ENCODE measurements at regions not wholly inside any gene's neighbourhood (a gene's known extent, or its start where the extent isn't known, plus 50 kb on each side); places are given as distances from the start of the nearest gene placed in this dataset.

DNA sequence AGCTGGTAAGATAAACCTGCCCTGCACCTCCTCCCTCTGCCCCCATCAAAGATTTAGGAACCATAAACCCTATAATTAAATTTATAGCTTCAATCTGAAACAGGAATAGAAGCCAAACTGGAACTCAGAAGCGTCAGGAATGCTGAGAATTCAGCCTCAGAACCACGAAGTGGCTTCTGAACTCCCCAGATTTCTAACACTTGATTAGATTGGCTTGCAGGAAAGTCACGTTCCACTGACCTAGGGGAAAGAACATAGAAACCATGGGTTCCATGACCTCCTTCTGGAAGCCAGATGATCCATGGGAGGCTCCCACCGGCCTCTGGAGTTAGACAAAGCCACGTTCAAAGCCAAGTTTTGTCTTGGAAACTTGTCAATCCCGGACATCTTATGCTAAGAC, 356.5 kb downstream of the MID1IP1 start:
- Histone ChIP-seq H3K79me2 (ENCODE audit: control insufficient read depth, insufficient read depth, low read length, unreplicated experiment) (no peaks in the 10 kb centered on the region), H2AFZ (ENCODE audit: low read length, unreplicated experiment) (no peak overlapping the region), H3K27me3 (ENCODE audit: insufficient read depth, low read length) (no peaks in the 10 kb centered on the region), H3K27ac (ENCODE audit: low read depth, low read length) (no peak overlapping the region), H3K4me3 (ENCODE audit: low read depth, low read length) (no peak overlapping the region), H3K36me3 (ENCODE audit: insufficient read depth, low read length) (no peaks in the 10 kb centered on the region), H3K4me1 (ENCODE audit: control insufficient read depth, insufficient read depth, low read length, unreplicated experiment) (no peaks in the 10 kb centered on the region)

DNA sequence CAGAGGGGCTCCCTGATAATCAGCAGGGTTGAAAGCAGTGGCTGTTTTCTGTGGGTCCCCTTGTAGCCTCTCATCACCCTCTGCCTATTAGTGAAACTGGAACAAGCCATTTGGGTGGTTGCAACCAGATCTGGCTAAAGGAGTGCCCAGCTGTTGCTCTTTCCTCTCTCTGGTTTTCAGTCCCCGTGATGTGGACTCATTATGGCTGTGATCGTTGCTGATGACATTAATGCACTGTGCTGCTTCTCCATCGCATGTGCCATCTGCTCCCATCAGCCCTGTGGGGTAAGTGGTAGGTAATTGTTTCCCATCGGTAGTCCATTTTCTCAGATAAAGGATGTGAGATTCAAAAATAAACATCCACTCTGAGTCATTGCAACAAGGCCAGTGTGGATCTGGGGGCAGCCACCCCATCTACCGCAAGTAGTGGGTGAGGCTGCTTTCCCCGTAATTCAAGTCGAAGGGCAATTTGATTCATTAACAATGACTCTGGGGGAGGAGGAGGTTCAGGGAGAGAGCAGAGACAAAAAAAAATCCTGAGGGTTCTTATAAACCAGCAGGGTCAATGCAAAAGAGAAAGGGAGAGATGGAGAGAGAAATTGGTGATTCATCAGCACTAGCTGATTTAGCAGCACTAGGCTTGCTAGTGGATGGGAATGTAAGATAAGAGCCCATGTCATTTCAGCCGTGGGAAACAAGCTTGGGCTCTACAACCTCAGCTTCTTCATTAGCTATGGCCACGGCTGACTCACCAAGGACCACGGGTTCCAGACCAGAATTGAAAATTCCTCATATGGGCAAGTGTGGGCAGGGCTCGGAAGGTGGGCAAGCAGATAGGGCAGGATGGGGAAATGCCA, 357.8 kb downstream of the MID1IP1 start:
- Histone ChIP-seq H3K4me1 (ENCODE audit: control insufficient read depth, insufficient read depth, low read length, unreplicated experiment) (no peaks in the 10 kb centered on the region), H2AFZ (ENCODE audit: low read length, unreplicated experiment) (no peak overlapping the region), H3K27ac (ENCODE audit: low read depth, low read length) (no peak overlapping the region)

DNA sequence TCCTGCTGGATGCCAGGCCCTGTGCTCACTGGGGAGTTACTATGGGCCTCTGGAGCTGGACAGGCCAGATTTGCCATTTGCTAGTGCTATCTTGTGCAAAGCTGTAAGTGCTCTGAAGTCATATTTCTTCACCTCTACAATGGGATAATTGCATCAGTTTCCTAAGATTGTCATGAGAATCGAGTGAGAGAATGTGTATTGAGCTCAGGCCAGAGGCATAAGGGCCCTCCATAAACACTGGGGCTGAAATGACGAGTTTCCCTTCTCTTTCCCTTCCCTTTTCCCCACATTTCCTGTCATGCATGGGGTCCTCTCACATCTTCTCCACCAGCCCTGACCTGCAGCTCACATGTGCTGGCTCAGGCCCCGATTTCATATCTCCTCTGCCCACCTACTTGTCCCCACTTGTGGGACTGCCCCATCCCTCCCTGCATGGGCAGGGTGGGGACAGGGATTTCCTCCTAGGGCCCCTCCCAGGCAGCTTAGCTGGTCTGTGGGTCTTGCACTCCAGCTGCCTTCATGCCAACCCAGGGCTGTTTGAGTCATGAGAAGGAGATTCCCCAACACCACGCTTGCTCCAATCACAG, 358.8 kb downstream of the MID1IP1 start:
- Histone ChIP-seq H2AFZ (ENCODE audit: low read length, unreplicated experiment) (no peak overlapping the region), H3K27ac (ENCODE audit: low read depth, low read length) (no peak overlapping the region), H3K4me3 (ENCODE audit: low read depth, low read length) (no peak overlapping the region), H3K36me3 (ENCODE audit: insufficient read depth, low read length) (no peaks in the 10 kb centered on the region), H3K4me1 (ENCODE audit: control insufficient read depth, insufficient read depth, low read length, unreplicated experiment) (no peaks in the 10 kb centered on the region), H3K27me3 (ENCODE audit: insufficient read depth, low read length) (peaks cover 10% of the 10 kb centered on the region; the same call in 1 of the 2 replicates), H3K79me2 (ENCODE audit: control insufficient read depth, insufficient read depth, low read length, unreplicated experiment) (no peaks in the 10 kb centered on the region)

More for the DNA sequence above, 357.8 kb downstream of the MID1IP1 start:
- Histone ChIP-seq H3K27me3 (ENCODE audit: insufficient read depth, low read length) (peaks cover 10% of the 10 kb centered on the region; the same call in 1 of the 2 replicates), H3K4me3 (ENCODE audit: low read depth, low read length) (no peak overlapping the region), H3K79me2 (ENCODE audit: control insufficient read depth, insufficient read depth, low read length, unreplicated experiment) (no peaks in the 10 kb centered on the region), H3K36me3 (ENCODE audit: insufficient read depth, low read length) (no peaks in the 10 kb centered on the region)

DNA sequence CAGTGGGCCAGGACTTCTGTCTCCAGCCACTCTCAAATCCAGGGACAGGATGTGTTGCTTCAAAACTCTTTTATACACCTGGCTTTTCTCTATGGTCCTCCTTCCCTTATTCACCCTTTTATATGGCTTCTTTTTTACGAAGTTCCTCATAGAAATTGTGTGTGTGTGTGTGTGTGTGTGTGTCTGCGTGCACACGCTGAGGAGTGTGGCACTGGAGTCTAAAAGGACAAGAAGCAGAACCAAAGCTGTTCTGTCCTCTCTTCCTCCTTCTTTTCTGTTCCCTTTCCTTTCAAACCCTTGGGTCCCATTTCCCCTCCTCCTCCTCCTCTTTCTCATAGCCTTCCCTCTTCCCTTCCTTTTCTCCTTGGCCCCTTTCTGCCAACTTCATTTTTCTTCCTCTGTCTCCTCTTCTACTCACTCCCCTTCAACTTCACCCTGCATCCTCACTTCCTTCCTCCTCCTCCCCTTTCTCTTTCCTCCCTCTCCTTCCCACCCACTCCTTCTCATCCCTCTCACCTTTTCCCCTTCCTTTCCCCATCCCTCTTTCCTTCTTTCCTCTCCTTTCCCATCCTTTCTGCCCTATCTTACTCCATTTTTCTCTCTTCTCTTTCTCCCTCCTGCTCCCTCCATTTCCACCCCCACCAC, 360.5 kb downstream of the MID1IP1 start:
- no peaks in the 10 kb centered on the region for H3K4me1 ChIP-seq (ENCODE audit: control insufficient read depth, insufficient read depth, low read length, unreplicated experiment)
- no peak overlapping the region for H2AFZ ChIP-seq (ENCODE audit: low read length, unreplicated experiment)
- H3K36me3 ChIP-seq (ENCODE audit: insufficient read depth, low read length): no peaks in the 10 kb centered on the region
- peaks cover 10% of the 10 kb centered on the region; the same call in 1 of the 2 replicates for H3K27me3 ChIP-seq (ENCODE audit: insufficient read depth, low read length)
- no peaks in the 10 kb centered on the region for H3K79me2 ChIP-seq (ENCODE audit: control insufficient read depth, insufficient read depth, low read length, unreplicated experiment)
- H3K27ac ChIP-seq (ENCODE audit: low read depth, low read length): no peak overlapping the region
- H3K4me3 ChIP-seq (ENCODE audit: low read depth, low read length): no peak overlapping the region

DNA sequence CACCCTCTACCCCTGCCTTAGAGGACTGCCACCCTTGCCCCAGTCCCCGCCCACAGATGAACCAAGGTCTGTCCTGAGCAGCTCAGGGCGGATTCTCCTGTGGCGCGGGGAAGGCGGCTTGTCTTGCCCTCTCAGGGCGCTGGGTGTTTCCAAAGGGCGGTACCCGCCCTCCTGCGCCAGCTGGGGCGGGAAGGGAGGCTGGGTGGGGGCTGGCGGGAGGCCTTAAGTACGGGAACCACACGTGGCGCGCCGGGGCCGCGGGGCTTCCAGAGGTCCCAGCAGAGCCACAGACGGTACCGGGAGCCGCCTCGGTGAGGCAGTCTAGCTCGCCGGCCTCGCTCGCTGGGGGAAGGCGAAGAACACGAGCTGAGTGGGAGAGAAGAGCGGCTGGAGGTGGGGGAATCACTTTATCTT, 361.1 kb downstream of the MID1IP1 start:
- Histone ChIP-seq H3K4me3 (ENCODE audit: low read depth, low read length) (no peak overlapping the region), H3K79me2 (ENCODE audit: control insufficient read depth, insufficient read depth, low read length, unreplicated experiment) (no peaks in the 10 kb centered on the region), H2AFZ (ENCODE audit: low read length, unreplicated experiment) (no peak overlapping the region), H3K27me3 (ENCODE audit: insufficient read depth, low read length) (peaks cover 10% of the 10 kb centered on the region; the same call in 1 of the 2 replicates), H3K4me1 (ENCODE audit: control insufficient read depth, insufficient read depth, low read length, unreplicated experiment) (no peaks in the 10 kb centered on the region), H3K27ac (ENCODE audit: low read depth, low read length) (no peak overlapping the region), H3K36me3 (ENCODE audit: insufficient read depth, low read length) (no peaks in the 10 kb centered on the region)

DNA sequence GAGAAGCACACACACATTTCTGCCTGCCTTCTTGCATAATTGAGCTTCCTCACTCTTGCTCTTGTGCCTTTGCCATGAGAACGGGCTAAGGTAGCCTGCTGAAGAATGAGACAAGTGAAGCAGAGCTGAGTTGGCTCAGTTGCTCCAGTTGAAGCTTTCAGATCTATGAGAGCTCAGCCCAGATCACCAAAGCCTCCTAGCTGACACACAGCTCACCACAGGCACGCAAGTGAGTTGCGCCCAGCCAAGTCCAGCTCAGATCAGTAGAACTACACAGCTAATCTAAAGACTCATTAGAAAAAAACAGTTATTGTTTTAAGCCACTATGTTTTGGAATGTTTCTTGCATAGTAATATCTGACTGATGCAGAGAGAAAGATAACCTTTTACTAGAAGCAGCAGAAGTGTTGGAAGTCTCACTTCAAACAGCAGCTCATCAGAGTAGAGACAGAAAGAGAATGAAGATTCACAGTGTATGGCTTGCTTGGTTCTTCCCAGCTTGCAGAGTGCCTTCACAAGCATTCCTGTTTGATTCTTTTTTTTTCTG, 362.4 kb downstream of the MID1IP1 start:
- Histone ChIP-seq H3K27ac (ENCODE audit: low read depth, low read length) (no peak overlapping the region), H2AFZ (ENCODE audit: low read length, unreplicated experiment) (no peak overlapping the region), H3K27me3 (ENCODE audit: insufficient read depth, low read length) (peaks cover 10% of the 10 kb centered on the region; the same call in 1 of the 2 replicates), H3K79me2 (ENCODE audit: control insufficient read depth, insufficient read depth, low read length, unreplicated experiment) (no peaks in the 10 kb centered on the region), H3K36me3 (ENCODE audit: insufficient read depth, low read length) (no peaks in the 10 kb centered on the region), H3K4me3 (ENCODE audit: low read depth, low read length) (no peak overlapping the region), H3K4me1 (ENCODE audit: control insufficient read depth, insufficient read depth, low read length, unreplicated experiment) (no peaks in the 10 kb centered on the region)

DNA sequence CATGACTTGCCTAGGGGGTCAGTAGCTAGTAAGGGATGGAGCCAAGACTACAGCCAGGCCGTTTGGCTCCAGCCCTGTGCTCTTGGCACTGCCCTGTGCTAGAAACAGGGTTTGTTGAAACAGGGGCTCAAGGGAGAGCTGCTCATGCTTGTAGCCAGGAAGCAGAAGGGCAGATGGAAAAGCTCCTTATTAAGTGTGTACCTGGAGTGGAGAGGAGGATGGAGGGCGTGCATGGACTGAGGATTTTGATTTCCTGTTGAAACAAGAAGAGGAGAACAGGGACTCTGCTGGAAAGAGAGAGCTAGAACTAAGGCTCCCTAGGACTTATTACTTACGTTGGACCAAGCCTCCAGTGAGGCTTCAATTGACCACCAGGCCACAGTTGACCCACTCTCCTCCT, 363.0 kb downstream of the MID1IP1 start:
- H3K4me3 ChIP-seq (ENCODE audit: low read depth, low read length): no peak overlapping the region
- H3K27ac ChIP-seq (ENCODE audit: low read depth, low read length): no peak overlapping the region
- peaks cover 10% of the 10 kb centered on the region; the same call in 1 of the 2 replicates for H3K27me3 ChIP-seq (ENCODE audit: insufficient read depth, low read length)
- H3K4me1 ChIP-seq (ENCODE audit: control insufficient read depth, insufficient read depth, low read length, unreplicated experiment): no peaks in the 10 kb centered on the region
- no peaks in the 10 kb centered on the region for H3K36me3 ChIP-seq (ENCODE audit: insufficient read depth, low read length)
- H3K79me2 ChIP-seq (ENCODE audit: control insufficient read depth, insufficient read depth, low read length, unreplicated experiment): no peaks in the 10 kb centered on the region
- H2AFZ ChIP-seq (ENCODE audit: low read length, unreplicated experiment): no peak overlapping the region

DNA sequence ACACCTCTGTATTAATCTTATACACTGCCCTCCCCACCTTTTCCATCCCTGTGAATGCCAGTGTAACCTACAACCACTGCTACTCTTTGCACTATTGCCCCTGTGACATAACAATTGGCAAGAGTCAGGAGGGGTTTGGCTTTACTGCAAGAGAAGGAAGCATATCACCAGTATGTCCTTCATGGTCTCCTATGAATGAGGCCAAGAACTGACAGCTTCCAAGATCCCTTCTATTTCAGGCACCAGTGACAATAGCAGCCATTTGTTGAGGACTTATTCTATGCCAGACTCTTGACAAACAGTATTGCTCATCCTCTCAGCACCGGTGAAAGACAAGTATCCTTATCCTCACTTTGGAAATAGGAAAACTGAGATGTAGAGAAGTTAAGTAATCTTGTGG, 363.9 kb downstream of the MID1IP1 start:
- no peak overlapping the region for H3K4me3 ChIP-seq (ENCODE audit: low read depth, low read length)
- peaks cover 10% of the 10 kb centered on the region; the same call in 1 of the 2 replicates for H3K27me3 ChIP-seq (ENCODE audit: insufficient read depth, low read length)
- no peaks in the 10 kb centered on the region for H3K79me2 ChIP-seq (ENCODE audit: control insufficient read depth, insufficient read depth, low read length, unreplicated experiment)
- H3K27ac ChIP-seq (ENCODE audit: low read depth, low read length): no peak overlapping the region
- no peaks in the 10 kb centered on the region for H3K4me1 ChIP-seq (ENCODE audit: control insufficient read depth, insufficient read depth, low read length, unreplicated experiment)
- no peak overlapping the region for H2AFZ ChIP-seq (ENCODE audit: low read length, unreplicated experiment)
- no peaks in the 10 kb centered on the region for H3K36me3 ChIP-seq (ENCODE audit: insufficient read depth, low read length)

DNA sequence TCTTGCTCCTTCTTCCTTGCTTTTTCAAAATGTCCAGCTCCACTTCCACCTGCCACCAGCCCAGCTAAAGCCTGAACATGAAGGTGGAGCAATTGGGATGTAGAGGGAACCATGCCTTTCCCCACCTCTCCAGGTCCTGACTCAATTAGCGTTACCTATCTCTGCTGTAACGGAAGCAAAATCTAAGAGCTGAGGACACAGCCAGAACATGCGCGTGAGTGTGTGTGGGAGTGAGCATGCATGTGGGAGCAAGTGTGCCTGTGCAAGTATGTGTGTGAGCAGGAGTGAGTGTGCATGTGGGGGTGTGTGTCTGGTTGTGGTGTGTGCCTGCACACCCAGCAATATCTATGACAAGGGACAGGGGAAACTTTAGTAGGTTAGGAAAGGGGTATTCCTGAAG, 364.5 kb downstream of the MID1IP1 start:
- no peaks in the 10 kb centered on the region for H3K4me1 ChIP-seq (ENCODE audit: control insufficient read depth, insufficient read depth, low read length, unreplicated experiment)
- no peaks in the 10 kb centered on the region for H3K36me3 ChIP-seq (ENCODE audit: insufficient read depth, low read length)
- no peak overlapping the region for H2AFZ ChIP-seq (ENCODE audit: low read length, unreplicated experiment)
- no peaks in the 10 kb centered on the region for H3K79me2 ChIP-seq (ENCODE audit: control insufficient read depth, insufficient read depth, low read length, unreplicated experiment)
- H3K27me3 ChIP-seq (ENCODE audit: insufficient read depth, low read length): peaks cover 10% of the 10 kb centered on the region; the same call in 1 of the 2 replicates
- H3K4me3 ChIP-seq (ENCODE audit: low read depth, low read length): no peak overlapping the region
- H3K27ac ChIP-seq (ENCODE audit: low read depth, low read length): no peak overlapping the region

DNA sequence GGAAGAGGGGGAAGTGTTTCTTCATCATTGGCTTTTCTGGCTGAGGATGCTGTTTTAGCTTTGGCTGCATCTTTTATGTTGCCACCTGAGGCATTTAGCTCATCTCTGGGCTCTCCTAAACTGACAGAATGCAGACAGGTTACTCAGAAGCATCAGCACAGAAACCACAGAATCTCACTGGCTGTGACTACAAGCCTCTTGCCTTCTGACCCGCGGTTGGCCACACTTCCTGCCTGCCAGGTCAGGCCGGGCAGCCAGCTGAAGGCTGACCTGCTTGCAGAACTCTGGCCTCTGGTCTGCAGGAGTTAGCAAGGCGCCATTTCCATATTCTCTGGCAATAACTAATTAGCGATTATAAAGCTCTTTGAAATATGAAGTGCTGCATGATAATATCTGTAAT, 366.5 kb downstream of the MID1IP1 start:
- no peaks in the 10 kb centered on the region for H3K36me3 ChIP-seq (ENCODE audit: insufficient read depth, low read length)
- H3K4me3 ChIP-seq (ENCODE audit: low read depth, low read length): no peak overlapping the region
- no peak overlapping the region for H3K27ac ChIP-seq (ENCODE audit: low read depth, low read length)
- H2AFZ ChIP-seq (ENCODE audit: low read length, unreplicated experiment): no peak overlapping the region
- peaks cover 10% of the 10 kb centered on the region; the same call in 1 of the 2 replicates for H3K27me3 ChIP-seq (ENCODE audit: insufficient read depth, low read length)
- no peaks in the 10 kb centered on the region for H3K79me2 ChIP-seq (ENCODE audit: control insufficient read depth, insufficient read depth, low read length, unreplicated experiment)
- no peaks in the 10 kb centered on the region for H3K4me1 ChIP-seq (ENCODE audit: control insufficient read depth, insufficient read depth, low read length, unreplicated experiment)
